ENCODE measurements at regions not wholly inside any gene's neighbourhood (a gene's known extent, or its start where the extent isn't known, plus 50 kb on each side); places are given as distances from the start of the nearest gene placed in this dataset.

GRCh38 chr3:76815561-76815960 lies 224.3 kb upstream of the ROBO2 start:
- DNase-seq (ENCODE audit: insufficient read length, low spot score): no peak
- FAIRE-seq: no peak
- TF ChIP-seq CTCF (IDR thresholded peaks at IDR 0.05; ENCODE audit: insufficient read depth, missing control alignments): no peak

DNA sequence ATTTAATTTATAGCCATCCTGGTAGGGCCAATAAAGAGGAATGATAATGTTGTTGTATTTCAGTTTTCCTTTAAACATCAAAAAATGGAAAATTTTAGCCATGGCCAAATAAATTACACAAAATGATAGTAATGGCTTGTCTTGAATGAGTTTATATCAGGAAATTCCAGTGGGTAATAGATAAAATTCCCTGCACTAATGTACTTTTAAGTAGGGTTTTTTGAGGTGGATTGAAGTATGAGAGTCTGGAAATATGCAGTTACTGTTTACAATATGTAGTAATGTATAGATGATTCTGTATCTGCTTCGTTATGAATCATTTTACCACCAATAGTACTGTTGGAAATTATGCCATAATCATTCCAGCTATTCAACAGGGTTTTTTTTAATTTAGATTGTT lies 219.4 kb upstream of the ROBO2 start:
- no peak for TF ChIP-seq CTCF (IDR thresholded peaks at IDR 0.05; ENCODE audit: insufficient read depth, missing control alignments)
- no peak for FAIRE-seq
- DNase-seq (ENCODE audit: insufficient read length, low spot score): no peak

DNA sequence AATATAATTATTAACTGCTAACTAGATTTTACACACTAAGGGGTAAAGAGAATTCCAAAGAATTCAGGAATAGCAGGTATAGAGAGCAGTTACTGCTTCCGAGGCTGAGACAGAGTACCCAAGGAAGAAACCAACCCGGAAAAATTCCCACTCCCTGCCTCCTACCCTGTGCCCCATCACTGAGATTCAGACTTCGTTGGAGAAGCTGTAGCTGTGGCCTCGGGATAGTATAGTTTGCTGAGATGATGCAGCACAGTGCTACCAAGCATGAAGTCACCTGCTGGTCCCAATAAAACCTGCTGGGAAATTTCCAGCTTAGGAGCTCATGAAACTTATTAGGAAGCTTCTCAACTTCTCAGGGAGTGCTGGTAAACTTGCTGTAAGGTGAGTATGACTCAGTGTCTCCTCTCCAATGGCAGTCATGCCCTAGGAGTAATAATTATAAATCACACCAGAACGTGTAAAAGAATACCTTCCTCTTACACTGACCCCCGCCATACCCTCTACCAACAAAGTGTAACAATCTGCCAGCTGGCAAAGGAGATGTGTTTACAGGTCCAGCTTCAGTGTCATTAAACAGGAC lies 215.2 kb upstream of the ROBO2 start:
- no peak for DNase-seq (ENCODE audit: insufficient read length, low spot score)
- no peak for FAIRE-seq
- no peak for TF ChIP-seq CTCF (IDR thresholded peaks at IDR 0.05; ENCODE audit: insufficient read depth, missing control alignments)

GRCh38 chr3:76826861-76827260 lies 213.0 kb upstream of the ROBO2 start:
- FAIRE-seq: no peak
- TF ChIP-seq CTCF (IDR thresholded peaks at IDR 0.05; ENCODE audit: insufficient read depth, missing control alignments): no peak
- DNase-seq (ENCODE audit: insufficient read length, low spot score): no peak

GRCh38 chr3:76827701-76828226 lies 212.1 kb upstream of the ROBO2 start:
- TF ChIP-seq CTCF (IDR thresholded peaks at IDR 0.05; ENCODE audit: insufficient read depth, missing control alignments): no peak
- no peak for DNase-seq (ENCODE audit: insufficient read length, low spot score)
- no peak for FAIRE-seq

DNA sequence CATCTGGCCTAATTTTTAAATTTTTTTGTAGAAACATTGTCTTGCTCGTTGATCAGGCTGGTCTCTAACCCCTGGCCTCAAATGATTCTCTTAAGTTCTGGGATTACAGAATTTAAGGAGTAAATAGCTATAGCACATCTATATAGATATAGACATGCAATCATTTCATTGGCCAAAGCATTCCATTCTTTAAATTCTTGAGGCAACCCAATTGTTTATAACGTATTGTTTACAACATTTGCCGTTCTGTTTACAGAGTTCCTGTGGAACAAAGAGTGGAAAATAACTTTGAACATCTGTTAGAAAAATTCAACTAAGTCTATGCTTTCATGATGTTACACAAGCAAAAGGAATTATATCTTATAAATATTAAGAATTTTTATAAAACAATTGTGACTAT lies 205.2 kb upstream of the ROBO2 start:
- no peak for FAIRE-seq
- no peak for DNase-seq (ENCODE audit: insufficient read length, low spot score)
- no peak for TF ChIP-seq CTCF (IDR thresholded peaks at IDR 0.05; ENCODE audit: insufficient read depth, missing control alignments)

DNA sequence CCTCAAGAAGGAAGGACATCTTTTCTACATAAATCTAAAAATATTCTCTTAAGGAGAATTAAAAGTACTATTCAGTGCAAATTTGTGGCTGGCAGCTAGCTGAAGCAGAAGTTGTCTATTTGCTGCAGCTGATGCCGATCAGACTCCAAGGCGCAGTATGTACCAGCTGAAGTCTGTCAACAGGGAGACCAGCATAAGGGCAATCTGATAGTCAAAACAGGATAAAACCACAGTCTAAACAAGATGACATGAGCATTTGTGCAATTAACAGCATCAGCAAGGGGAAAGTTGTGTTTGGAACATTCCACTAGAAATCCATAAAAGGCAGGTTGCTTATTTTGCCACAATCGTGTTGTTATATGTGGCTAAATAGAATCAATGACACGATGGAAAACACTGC lies 198.2 kb upstream of the ROBO2 start:
- TF ChIP-seq CTCF (IDR thresholded peaks at IDR 0.05; ENCODE audit: insufficient read depth, missing control alignments): no peak
- DNase-seq (ENCODE audit: insufficient read length, low spot score) (no peak), FAIRE-seq (no peak)

All from D721Med (cell line).